K562 (cell line): ENCODE measurements at regions not wholly inside any gene's neighbourhood (a gene's known extent, or its start where the extent isn't known, plus 50 kb on each side); places are given as distances from the start of the nearest gene placed in this dataset.

ENCODE experiments used
- ATAC-seq: fragments of 200-7000 bp; cut with Tn5 transposase; 3 replicates; pipeline ENCODE4 v1.9.1; 2020; ENCODE audit warnings: moderate library complexity
- BruUV-seq: library from RNA; stranded (reverse); fragments of 400-500 nt; replicated peaks from 2 replicates; lab custom pipeline; 2021; lab: Mats Ljungman, UMichigan
- CTCF ChIA-PET: fragments of 300-600 bp; formaldehyde crosslinking; extraction: SDS; loops from one replicate; lab custom pipeline; 2021; ENCODE audit warnings: low intra/inter-chr PET ratio; lab: Yijun Ruan, JAX
- POLR2A ChIA-PET: fragments of 300-600, 350-650 bp; sonication (Branson Sonifier 250); formaldehyde crosslinking; extraction: SDS; loops from one replicate; lab custom pipeline; 2021; ENCODE audit warnings: antibody characterized with exemption, inconsistent platforms; lab: Yijun Ruan, JAX
- DNase-seq, 4 experiments: peaks; one replicate each; pipeline versions ENCODE4 v3.0.0 to v3.0.0-alpha.2; 2011 to 2018; ENCODE audit warnings: low spot score in 3 of 4, mixed read lengths in 3 of 4; ENCODE audit errors: extremely low read depth in 1 of 4
- FAIRE-seq: peaks from 2 replicates; lab custom pipeline; 2011; peaks lifted over from hg19 to GRCh38; lab: Jason Lieb, UNC
- H2AFZ ChIP-seq: 2 replicates; pipeline ENCODE4 v1.6.0; 2011; ENCODE audit warnings: low read depth, low read length, control low read depth, inconsistent platforms
- H3K27ac ChIP-seq: fragments of 200-600 bp; 3 replicates; pipeline ENCODE4 v1.8.0; 2011; ENCODE audit warnings: low read depth, mild to moderate bottlenecking, control low read depth, inconsistent platforms, low read length, moderate library complexity, mixed read lengths; ENCODE audit errors: extremely low read depth
- H3K27me3 ChIP-seq, 2 experiments: fragments of 300-600 bp in 1 of 2; 2 replicates in 1 of 2; 3 replicates in 1 of 2; pipeline versions ENCODE4 v1.6.0 to v1.8.0; 2011; ENCODE audit warnings: inconsistent platforms in 2 of 2, low read length in 2 of 2, mild to moderate bottlenecking in 1 of 2, mixed read lengths in 1 of 2, moderate library complexity in 1 of 2; ENCODE audit not compliant: control insufficient read depth in 2 of 2, insufficient read depth in 2 of 2
- H3K36me3 ChIP-seq: fragments of 300-600 bp; 3 replicates; pipeline ENCODE4 v1.8.0; 2011; ENCODE audit warnings: mild to moderate bottlenecking, low read length, inconsistent platforms; ENCODE audit not compliant: control insufficient read depth, insufficient read depth
- H3K4me1 ChIP-seq, 2 experiments: fragments of 200-600 bp in 1 of 2; replicated peaks in 1 of 2; 2 replicates in 1 of 2; 3 replicates in 1 of 2; pipeline versions ENCODE4 v1.5.1 to v1.8.0; 2011; ENCODE audit warnings: inconsistent platforms in 2 of 2, low read length in 2 of 2, mild to moderate bottlenecking in 1 of 2, mixed read lengths in 1 of 2, moderate library complexity in 1 of 2; ENCODE audit not compliant: control insufficient read depth in 2 of 2, insufficient read depth in 2 of 2
- H3K4me2 ChIP-seq: 2 replicates; pipeline ENCODE4 v1.6.1; 2011; ENCODE audit warnings: low read length, control low read depth, inconsistent platforms, mixed read lengths; ENCODE audit not compliant: insufficient read depth
- H3K4me3 ChIP-seq: fragments of 200-600 bp; sonication (generic), shearing (Covaris generic); 2 replicates; pipeline ENCODE4 v1.5.1; 2016; ENCODE audit warnings: control low read depth, inconsistent platforms
- H3K79me2 ChIP-seq: fragments of 200-600 bp; 3 replicates; pipeline ENCODE4 v1.8.0; 2011; ENCODE audit warnings: low read length, inconsistent platforms; ENCODE audit not compliant: control insufficient read depth, insufficient read depth
- H3K9ac ChIP-seq, 2 experiments: 2 replicates each; pipeline versions ENCODE4 v1.6.0 to v1.6.1; 2011; ENCODE audit warnings: low read depth in 2 of 2, low read length in 2 of 2, control low read depth in 1 of 2, inconsistent platforms in 1 of 2, mild to moderate bottlenecking in 1 of 2, mixed read lengths in 1 of 2; ENCODE audit not compliant: insufficient read depth in 1 of 2
- H3K9me1 ChIP-seq: one replicate; pipeline ENCODE4 v1.6.0; 2011; ENCODE audit warnings: inconsistent platforms, mild to moderate bottlenecking, low read length, moderate library complexity; ENCODE audit not compliant: control insufficient read depth, insufficient read depth
- H3K9me3 ChIP-seq: replicated peaks from 2 replicates; pipeline ENCODE4 v1.5.1; 2011; ENCODE audit warnings: low read depth, low read length, inconsistent platforms; ENCODE audit not compliant: control insufficient read depth, insufficient read depth
- H4K20me1 ChIP-seq: replicated peaks from 2 replicates; pipeline ENCODE4 v1.6.1; 2011; ENCODE audit warnings: low read length, inconsistent platforms, mixed read lengths; ENCODE audit not compliant: control insufficient read depth, insufficient read depth
- ARID2 ChIP-seq: fragments of 450-650 bp; IDR thresholded peaks from 2 replicates; pipeline ENCODE4 v1.6.1; 2017; ENCODE audit warnings: antibody characterized with exemption, mild to moderate bottlenecking
- HLTF ChIP-seq: fragments of 450-650 bp; IDR thresholded peaks from 2 replicates; pipeline ENCODE4 v1.6.1; 2016
- HNRNPH1 ChIP-seq: fragments of 200-400 bp; formaldehyde crosslinking; optimal IDR thresholded peaks from 2 replicates; pipeline ENCODE3; 2017; ENCODE audit warnings: low read depth, mild to moderate bottlenecking, low read length, moderate library complexity
- IRF2 ChIP-seq: sonication (generic); formaldehyde crosslinking; IDR thresholded peaks from 2 replicates; pipeline ENCODE4 v1.8.1; 2022; ENCODE audit warnings: mild to moderate bottlenecking, missing genetic modification reagents
- PYGO2 ChIP-seq: fragments of 450-650 bp; IDR thresholded peaks from 2 replicates; pipeline ENCODE4 v1.6.1; 2016; ENCODE audit warnings: mild to moderate bottlenecking, missing genetic modification characterization, moderate library complexity, missing compliant biosample characterization
- TOE1 ChIP-seq, 2 experiments: fragments of 450-650 bp in 1 of 2; sonication (generic) in 1 of 2; formaldehyde crosslinking in 1 of 2; IDR thresholded peaks; 2 replicates each; pipeline versions ENCODE4 v1.7.1 to v1.8.0; 2016 to 2022; ENCODE audit warnings: borderline replicate concordance in 2 of 2, mild to moderate bottlenecking in 2 of 2, antibody characterized with exemption in 1 of 2, inconsistent platforms in 1 of 2, low read depth in 1 of 2, missing genetic modification reagents in 1 of 2, moderate library complexity in 1 of 2
- UBTF ChIP-seq, 2 experiments: IDR thresholded peaks; 2 replicates each; pipeline ENCODE4 v1.6.1; 2012; ENCODE audit warnings: improper control_type of control experiment in 2 of 2, low read depth in 2 of 2, low read length in 2 of 2, borderline replicate concordance in 1 of 2
- ZBTB2 ChIP-seq: fragments of 450-650 bp; IDR thresholded peaks from 2 replicates; pipeline ENCODE4 v1.6.1; 2016; ENCODE audit warnings: antibody characterized with exemption
- ZNF395 ChIP-seq: fragments of 200-800 bp; sonication (Bioruptor generic); IDR thresholded peaks from 2 replicates; pipeline ENCODE4 v1.6.1; 2017; ENCODE audit warnings: missing genetic modification characterization, missing compliant biosample characterization
- WGBS: fragments of 100-300 bp; shearing (Covaris generic); methylation state at CpG from one replicate; pipeline ENCODE4 v1.1.6; 2016; ENCODE audit warnings: low coverage, mixed read lengths; ENCODE audit not compliant: insufficient coverage; ENCODE audit errors: missing lambda C conversion rate; 5-methylcytosine and 5-hydroxymethylcytosine counted together
- in situ Hi-C: fragments of 300-500 bp; cut with MboI; formaldehyde crosslinking; loops from 4 replicates; pipeline ENCODE4 v1.15.0; 2018; ENCODE audit warnings: inconsistent platforms, mixed read lengths
- intact Hi-C: fragments of 100-400 bp; cut with micrococcal nuclease; formaldehyde crosslinking; loops from 2 replicates; pipeline ENCODE4 v1.14.2; 2022

GRCh38 chr12:14280921-14281320 is 84.6 kb upstream of the ATF7IP start:
- intact Hi-C loops: no loop called here
- 100% methylated on average over 3 of the region's 5 CpGs for WGBS
- Histone ChIP-seq H3K27ac (no peak overlapping the region), H2AFZ (no peak overlapping the region), H3K79me2 (no peaks in the 10 kb centered on the region), H3K36me3 (no peaks in the 10 kb centered on the region), H3K27me3 (no peaks in the 10 kb centered on the region), H4K20me1 (no peaks in the 10 kb centered on the region), H3K4me1 (peaks cover 8 to 18% of the 10 kb centered on the region in 2 experiments; a peak in 4 of 5 replicates), H3K9ac (no peak overlapping the region)
- no peak for DNase-seq
- FAIRE-seq: no peak
- ChIA-PET CTCF (no interaction called here), POLR2A (no interaction called here)
- ATAC-seq: no peak
- TF ChIP-seq ARID2 (no peak), IRF2 (CRISPR knock-in tag) (no peak), HNRNPH1 (no peak), HLTF (no peak), ZNF395 (CRISPR knock-in tag) (no peak), TOE1 (IDR thresholded peaks at IDR 0.05; ENCODE audit: borderline replicate concordance) (no peak), TOE1 (CRISPR knock-in tag; IDR thresholded peaks at IDR 0.05; ENCODE audit: borderline replicate concordance, low read depth) (no peak), ZBTB2 (no peak), PYGO2 (tag) (no peak), UBTF (IDR thresholded peaks at IDR 0.05; ENCODE audit: borderline replicate concordance in 1 of 2, low read depth in 2 of 2, low read length in 2 of 2) (no peak)
- TF ChIP-seq, all 486 proteins: peak for 0
- Histone ChIP-seq H3K9me3 (peaks cover 3% of the 10 kb centered on the region), H3K4me2 (no peak overlapping the region), H3K9me1 (no peaks in the 10 kb centered on the region), H3K4me3 (no peak overlapping the region)
- BruUV-seq: no TSS peak
- in situ Hi-C loops: no loop called here
